ENCODE measurements at regions not wholly inside any gene's neighbourhood (a gene's known extent, or its start where the extent isn't known, plus 50 kb on each side); places are given as distances from the start of the nearest gene placed in this dataset.

DNA sequence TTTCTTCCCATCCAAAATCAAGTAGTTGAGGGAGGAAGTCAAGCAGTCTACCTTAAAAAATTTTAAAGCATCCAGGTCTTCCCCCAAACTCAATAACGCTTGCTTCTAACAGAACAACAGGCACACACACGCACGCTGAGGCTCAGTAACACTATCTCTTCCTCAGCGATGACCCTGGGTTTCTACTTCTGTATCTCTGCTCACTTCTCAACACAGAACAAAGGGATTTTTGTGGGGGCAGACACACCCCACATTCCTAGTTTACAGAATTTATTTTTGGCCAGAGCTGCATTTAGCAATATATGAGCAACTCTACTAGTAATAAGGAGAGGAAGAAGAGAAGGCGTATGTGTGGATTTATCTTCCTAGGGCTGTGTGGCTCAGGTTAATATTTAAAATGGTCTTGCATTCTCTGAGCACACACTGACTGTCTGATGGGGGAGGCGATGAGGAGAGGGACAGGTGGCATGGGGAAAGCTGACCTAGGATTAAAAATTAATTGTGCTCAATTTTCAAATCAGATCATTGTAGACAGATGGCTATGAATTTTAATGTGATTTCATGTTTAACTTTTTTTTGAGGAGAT, 71.3 kb upstream of the PPM1B start:
- FAIRE-seq (no peak), DNase-seq (ENCODE audit: low read depth) (no peak)
- H3K27me3 ChIP-seq (ENCODE audit: control insufficient read depth, insufficient read depth, low read length), result no peaks in the 10 kb centered on the region
- H3K36me3 ChIP-seq (ENCODE audit: control insufficient read depth, insufficient read depth, low read length), result no peaks in the 10 kb centered on the region
- TF ChIP-seq, protein P1, sequence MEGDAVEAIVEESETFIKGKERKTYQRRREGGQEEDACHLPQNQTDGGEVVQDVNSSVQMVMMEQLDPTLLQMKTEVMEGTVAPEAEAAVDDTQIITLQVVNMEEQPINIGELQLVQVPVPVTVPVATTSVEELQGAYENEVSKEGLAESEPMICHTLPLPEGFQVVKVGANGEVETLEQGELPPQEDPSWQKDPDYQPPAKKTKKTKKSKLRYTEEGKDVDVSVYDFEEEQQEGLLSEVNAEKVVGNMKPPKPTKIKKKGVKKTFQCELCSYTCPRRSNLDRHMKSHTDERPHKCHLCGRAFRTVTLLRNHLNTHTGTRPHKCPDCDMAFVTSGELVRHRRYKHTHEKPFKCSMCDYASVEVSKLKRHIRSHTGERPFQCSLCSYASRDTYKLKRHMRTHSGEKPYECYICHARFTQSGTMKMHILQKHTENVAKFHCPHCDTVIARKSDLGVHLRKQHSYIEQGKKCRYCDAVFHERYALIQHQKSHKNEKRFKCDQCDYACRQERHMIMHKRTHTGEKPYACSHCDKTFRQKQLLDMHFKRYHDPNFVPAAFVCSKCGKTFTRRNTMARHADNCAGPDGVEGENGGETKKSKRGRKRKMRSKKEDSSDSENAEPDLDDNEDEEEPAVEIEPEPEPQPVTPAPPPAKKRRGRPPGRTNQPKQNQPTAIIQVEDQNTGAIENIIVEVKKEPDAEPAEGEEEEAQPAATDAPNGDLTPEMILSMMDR (IDR thresholded peaks at IDR 0.05; ENCODE audit: insufficient read depth, low read length, severe bottlenecking), result no peak
- no peak overlapping the region for H3K4me3 ChIP-seq (ENCODE audit: low read depth, low read length)

DNA sequence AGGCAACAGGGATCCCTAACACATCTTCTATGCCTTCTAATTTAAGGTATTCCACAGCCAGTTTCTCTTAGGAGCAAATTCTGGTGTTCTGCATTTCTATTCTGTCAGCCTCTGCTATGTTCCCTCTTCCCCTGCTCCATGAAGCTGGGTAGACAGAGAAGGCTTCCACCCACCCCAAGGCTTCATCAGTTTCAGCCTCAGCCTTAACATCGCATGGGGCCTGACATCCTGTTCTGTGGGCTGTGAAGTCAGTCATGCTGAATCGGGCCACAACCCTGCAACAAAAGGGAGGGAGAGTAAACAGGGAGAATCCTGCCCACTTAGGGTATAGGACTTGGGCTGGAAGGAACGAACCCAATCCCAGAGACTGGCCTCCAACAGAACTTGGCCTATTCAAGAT, 70.6 kb upstream of the PPM1B start:
- FAIRE-seq (peak; percentile 52), DNase-seq (ENCODE audit: low read depth) (no peak)
- no peaks in the 10 kb centered on the region for H3K27me3 ChIP-seq (ENCODE audit: control insufficient read depth, insufficient read depth, low read length)
- TF ChIP-seq, protein P1 (IDR thresholded peaks at IDR 0.05; ENCODE audit: insufficient read depth, low read length, severe bottlenecking), result no peak
- no peaks in the 10 kb centered on the region for H3K36me3 ChIP-seq (ENCODE audit: control insufficient read depth, insufficient read depth, low read length)
- H3K4me3 ChIP-seq (ENCODE audit: low read depth, low read length), result no peak overlapping the region

DNA sequence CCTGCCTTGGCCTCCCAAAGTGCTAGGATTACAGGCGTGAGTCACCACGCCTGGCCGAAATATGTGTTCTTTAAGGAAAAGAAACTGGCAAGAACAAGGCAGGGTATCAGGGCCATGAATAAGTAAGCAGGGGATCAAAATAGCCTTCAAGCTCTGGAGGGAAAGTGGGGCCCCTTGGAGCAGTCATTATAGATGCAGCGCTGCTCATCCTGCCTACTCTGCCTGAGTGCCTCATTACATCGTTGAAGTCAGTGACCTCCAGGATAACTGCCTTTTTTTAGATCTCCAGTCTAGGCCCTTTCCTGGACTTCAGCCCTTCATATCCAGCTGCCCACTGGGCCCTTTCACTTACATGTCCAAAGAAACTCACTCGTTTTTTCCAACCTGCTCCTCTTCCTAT, 69.8 kb upstream of the PPM1B start:
- H3K4me3 ChIP-seq (ENCODE audit: low read depth, low read length), result no peak overlapping the region
- DNase-seq (ENCODE audit: low read depth) (no peak), FAIRE-seq (no peak)
- H3K27me3 ChIP-seq (ENCODE audit: control insufficient read depth, insufficient read depth, low read length), result no peaks in the 10 kb centered on the region
- TF ChIP-seq, protein P1 (IDR thresholded peaks at IDR 0.05; ENCODE audit: insufficient read depth, low read length, severe bottlenecking), result no peak
- no peaks in the 10 kb centered on the region for H3K36me3 ChIP-seq (ENCODE audit: control insufficient read depth, insufficient read depth, low read length)

DNA sequence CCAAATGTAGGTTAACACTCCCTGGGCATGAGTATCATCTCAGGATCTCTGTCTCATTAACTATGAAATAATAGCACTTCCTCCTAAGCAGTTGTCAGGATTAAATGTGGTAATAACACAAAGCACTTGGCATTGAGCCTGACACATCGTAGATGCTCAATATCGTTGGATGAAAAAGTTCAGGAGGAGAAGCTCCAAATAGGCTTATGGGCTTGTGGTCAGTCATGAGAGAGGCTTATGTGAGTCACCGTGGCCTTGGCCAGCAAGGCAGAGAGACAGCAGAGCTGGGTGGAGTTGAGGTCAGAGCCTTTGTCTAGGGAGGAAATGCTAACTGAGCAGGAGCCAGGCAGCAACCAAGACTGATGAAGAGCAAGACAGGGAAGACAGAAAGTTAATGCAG, 68.3 kb upstream of the PPM1B start:
- H3K36me3 ChIP-seq (ENCODE audit: control insufficient read depth, insufficient read depth, low read length), result no peaks in the 10 kb centered on the region
- H3K4me3 ChIP-seq (ENCODE audit: low read depth, low read length), result no peak overlapping the region
- DNase-seq (ENCODE audit: low read depth), result peak; percentile 7
- no peaks in the 10 kb centered on the region for H3K27me3 ChIP-seq (ENCODE audit: control insufficient read depth, insufficient read depth, low read length)
- TF ChIP-seq, protein P1 (IDR thresholded peaks at IDR 0.05; ENCODE audit: insufficient read depth, low read length, severe bottlenecking), result no peak
- no peak for FAIRE-seq

DNA sequence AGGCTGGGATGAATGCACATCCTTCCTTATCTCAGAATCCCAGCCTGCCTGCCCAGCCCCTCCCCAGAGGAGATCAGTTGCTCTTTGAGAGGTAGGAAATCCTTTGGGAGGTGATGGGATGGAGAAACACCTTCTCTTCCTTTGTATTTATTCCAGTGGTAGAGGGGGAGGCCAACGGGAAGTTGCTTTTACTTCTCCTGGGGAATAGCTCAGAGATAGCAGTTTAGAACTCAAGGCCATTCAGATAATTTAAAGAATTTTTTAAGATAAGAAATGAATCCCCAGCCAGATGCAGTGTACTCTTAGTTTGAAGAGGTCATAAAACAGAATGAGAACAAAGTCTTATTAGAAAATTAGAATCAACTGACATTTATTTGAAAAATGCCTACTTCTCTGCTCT, 67.4 kb upstream of the PPM1B start:
- no peak for DNase-seq (ENCODE audit: low read depth)
- TF ChIP-seq, protein P1 (IDR thresholded peaks at IDR 0.05; ENCODE audit: insufficient read depth, low read length, severe bottlenecking), result no peak
- FAIRE-seq, result no peak
- Histone ChIP-seq H3K36me3 (ENCODE audit: control insufficient read depth, insufficient read depth, low read length) (no peaks in the 10 kb centered on the region), H3K4me3 (ENCODE audit: low read depth, low read length) (no peak overlapping the region), H3K27me3 (ENCODE audit: control insufficient read depth, insufficient read depth, low read length) (no peaks in the 10 kb centered on the region)
